22Rv1 (cell line): ENCODE measurements at regions not wholly inside any gene's neighbourhood (a gene's known extent, or its start where the extent isn't known, plus 50 kb on each side); places are given as distances from the start of the nearest gene placed in this dataset.

Source experiments
- CTCF ChIP-seq: fragments of 450-650 bp; IDR thresholded peaks from 2 replicates; pipeline ENCODE4 v1.5.1; 2017; ENCODE audit warnings: mild to moderate bottlenecking
- ZFX ChIP-seq: fragments of 450-650 bp; IDR thresholded peaks from 2 replicates; pipeline ENCODE4 v1.6.1; 2017; ENCODE audit warnings: antibody characterized with exemption, borderline replicate concordance

DNA sequence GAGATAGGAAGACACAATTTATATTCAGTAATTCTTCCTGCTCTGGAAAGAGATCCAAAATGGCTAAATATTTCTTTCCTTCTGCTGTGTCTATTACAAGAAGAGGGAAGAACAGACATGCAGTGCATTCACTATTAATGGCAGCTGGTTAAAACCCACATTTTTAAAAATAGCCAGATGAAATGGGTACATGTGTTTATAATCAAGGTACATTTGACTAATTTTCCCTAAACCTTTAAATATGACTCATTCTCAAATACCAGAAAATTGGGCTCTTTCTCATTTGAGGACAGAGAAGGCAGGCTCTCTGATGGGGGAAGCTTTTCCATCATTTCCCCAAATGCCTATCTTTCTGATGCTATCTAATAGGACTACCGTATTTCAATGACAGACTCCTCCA lies 215.7 kb upstream of the HABP2 start:
- TF ChIP-seq CTCF, result no peak
- no peak for TF ChIP-seq ZFX
